ENCODE measurements at regions not wholly inside any gene's neighbourhood (a gene's known extent, or its start where the extent isn't known, plus 50 kb on each side); places are given as distances from the start of the nearest gene placed in this dataset.

GRCh38 chr5:4989118-4989517 lies 151.0 kb upstream of the ADAMTS16 start:
- Histone ChIP-seq H3K4me1 (replicated peaks) (no peaks in the 10 kb centered on the region), H3K27me3 (replicated peaks) (no peaks in the 10 kb centered on the region; the same call in 1 of the 2 replicates), H3K27ac (no peak overlapping the region), H3K36me3 (no peaks in the 10 kb centered on the region), H3K9me3 (replicated peaks) (no peaks in the 10 kb centered on the region), H3K4me3 (no peak overlapping the region)
- DNase-seq (ENCODE audit: low read depth in 1 of 2, low spot score in 2 of 2), result no peak

GRCh38 chr5:4990017-4990416 lies 150.1 kb upstream of the ADAMTS16 start:
- no peaks in the 10 kb centered on the region for H3K36me3 ChIP-seq
- no peak for DNase-seq (ENCODE audit: low read depth in 1 of 2, low spot score in 2 of 2)
- H3K4me3 ChIP-seq, result no peak overlapping the region
- H3K27me3 ChIP-seq (replicated peaks), result peaks cover 6% of the 10 kb centered on the region; the same call in 1 of the 2 replicates
- H3K27ac ChIP-seq, result no peak overlapping the region
- no peaks in the 10 kb centered on the region for H3K9me3 ChIP-seq (replicated peaks)
- no peaks in the 10 kb centered on the region for H3K4me1 ChIP-seq (replicated peaks)

GRCh38 chr5:4990462-4990861 lies 149.7 kb upstream of the ADAMTS16 start:
- Histone ChIP-seq H3K4me3 (no peak overlapping the region), H3K27me3 (replicated peaks) (peaks cover 6% of the 10 kb centered on the region; the same call in 1 of the 2 replicates), H3K4me1 (replicated peaks) (no peaks in the 10 kb centered on the region), H3K27ac (no peak overlapping the region), H3K9me3 (replicated peaks) (no peaks in the 10 kb centered on the region), H3K36me3 (no peaks in the 10 kb centered on the region)
- no peak for DNase-seq (ENCODE audit: low read depth in 1 of 2, low spot score in 2 of 2)

- Histone ChIP-seq H3K4me1 (replicated peaks) (no peaks in the 10 kb centered on the region), H3K4me3 (no peak overlapping the region), H3K9me3 (replicated peaks) (no peaks in the 10 kb centered on the region), H3K27ac (no peak overlapping the region), H3K36me3 (no peaks in the 10 kb centered on the region), H3K27me3 (replicated peaks) (peaks cover 6% of the 10 kb centered on the region; the same call in 1 of the 2 replicates)
- no peak for DNase-seq (ENCODE audit: low read depth in 1 of 2, low spot score in 2 of 2)
Observed at GRCh38 chr5:4991925-4992324, 148.2 kb upstream of the ADAMTS16 start.

GRCh38 chr5:4995014-4995413 lies 145.1 kb upstream of the ADAMTS16 start:
- Histone ChIP-seq H3K36me3 (no peaks in the 10 kb centered on the region), H3K4me3 (no peak overlapping the region), H3K27me3 (replicated peaks) (peaks cover 6% of the 10 kb centered on the region; the same call in 1 of the 2 replicates), H3K4me1 (replicated peaks) (no peaks in the 10 kb centered on the region), H3K9me3 (replicated peaks) (no peaks in the 10 kb centered on the region), H3K27ac (no peak overlapping the region)
- DNase-seq (ENCODE audit: low read depth in 1 of 2, low spot score in 2 of 2), result no peak

- Histone ChIP-seq H3K4me3 (no peak overlapping the region), H3K36me3 (no peaks in the 10 kb centered on the region), H3K27ac (no peak overlapping the region), H3K27me3 (replicated peaks) (no peaks in the 10 kb centered on the region), H3K9me3 (replicated peaks) (no peaks in the 10 kb centered on the region), H3K4me1 (replicated peaks) (no peaks in the 10 kb centered on the region)
- no peak for DNase-seq (ENCODE audit: low read depth in 1 of 2, low spot score in 2 of 2)
Observed at GRCh38 chr5:5005353-5005752, 134.8 kb upstream of the ADAMTS16 start.

GRCh38 chr5:5006548-5006947 lies 133.6 kb upstream of the ADAMTS16 start:
- H3K4me1 ChIP-seq (replicated peaks), result no peaks in the 10 kb centered on the region
- no peaks in the 10 kb centered on the region for H3K36me3 ChIP-seq
- no peak overlapping the region for H3K4me3 ChIP-seq
- H3K27ac ChIP-seq, result no peak overlapping the region
- DNase-seq (ENCODE audit: low read depth in 1 of 2, low spot score in 2 of 2), result no peak
- no peaks in the 10 kb centered on the region for H3K27me3 ChIP-seq (replicated peaks)
- no peaks in the 10 kb centered on the region for H3K9me3 ChIP-seq (replicated peaks)

GRCh38 chr5:5009240-5009639 lies 130.9 kb upstream of the ADAMTS16 start:
- Histone ChIP-seq H3K4me3 (no peak overlapping the region), H3K27me3 (replicated peaks) (no peaks in the 10 kb centered on the region), H3K4me1 (replicated peaks) (no peaks in the 10 kb centered on the region), H3K9me3 (replicated peaks) (no peaks in the 10 kb centered on the region), H3K36me3 (no peaks in the 10 kb centered on the region), H3K27ac (no peak overlapping the region)
- DNase-seq (ENCODE audit: low read depth in 1 of 2, low spot score in 2 of 2), result no peak

- Histone ChIP-seq H3K36me3 (no peaks in the 10 kb centered on the region), H3K4me3 (no peak overlapping the region), H3K4me1 (replicated peaks) (no peaks in the 10 kb centered on the region), H3K27ac (no peak overlapping the region), H3K27me3 (replicated peaks) (0 out of 2 replicates have a peak, but pooled peaks cover 4% of the 10 kb centered on the region), H3K9me3 (replicated peaks) (no peaks in the 10 kb centered on the region)
- no peak for DNase-seq (ENCODE audit: low read depth in 1 of 2, low spot score in 2 of 2)
Observed at GRCh38 chr5:5011151-5011550, 129.0 kb upstream of the ADAMTS16 start.

- Histone ChIP-seq H3K4me1 (replicated peaks) (no peaks in the 10 kb centered on the region), H3K4me3 (no peak overlapping the region), H3K27me3 (replicated peaks) (0 out of 2 replicates have a peak, but pooled peaks cover 4% of the 10 kb centered on the region), H3K27ac (no peak overlapping the region), H3K9me3 (replicated peaks) (no peaks in the 10 kb centered on the region), H3K36me3 (no peaks in the 10 kb centered on the region)
- no peak for DNase-seq (ENCODE audit: low read depth in 1 of 2, low spot score in 2 of 2)
Observed at GRCh38 chr5:5014586-5015235, 125.4 kb upstream of the ADAMTS16 start.

GRCh38 chr5:5017827-5018577 lies 122.1 kb upstream of the ADAMTS16 start:
- no peak for DNase-seq (ENCODE audit: low read depth in 1 of 2, low spot score in 2 of 2)

GRCh38 chr5:5018578-5018970 lies 121.6 kb upstream of the ADAMTS16 start:
- Histone ChIP-seq H3K36me3 (no peaks in the 10 kb centered on the region), H3K27ac (no peak overlapping the region), H3K27me3 (replicated peaks) (0 out of 2 replicates have a peak, but pooled peaks cover 4% of the 10 kb centered on the region), H3K9me3 (replicated peaks) (no peaks in the 10 kb centered on the region), H3K4me3 (no peak overlapping the region), H3K4me1 (replicated peaks) (no peaks in the 10 kb centered on the region)
- DNase-seq (ENCODE audit: low read depth in 1 of 2, low spot score in 2 of 2), result no peak

More at GRCh38 chr5:5017827-5018577, 122.1 kb upstream of the ADAMTS16 start:
- H3K4me1 ChIP-seq (replicated peaks), result no peaks in the 10 kb centered on the region
- 0 out of 2 replicates have a peak, but pooled peaks cover 4% of the 10 kb centered on the region for H3K27me3 ChIP-seq (replicated peaks)
- H3K4me3 ChIP-seq, result no peak overlapping the region
- H3K9me3 ChIP-seq (replicated peaks), result no peaks in the 10 kb centered on the region
- no peaks in the 10 kb centered on the region for H3K36me3 ChIP-seq
- no peak overlapping the region for H3K27ac ChIP-seq

GRCh38 chr5:5021436-5021835 lies 118.7 kb upstream of the ADAMTS16 start:
- Histone ChIP-seq H3K4me3 (no peak overlapping the region), H3K9me3 (replicated peaks) (no peaks in the 10 kb centered on the region), H3K27me3 (replicated peaks) (no peaks in the 10 kb centered on the region), H3K4me1 (replicated peaks) (peaks cover 10% of the 10 kb centered on the region), H3K36me3 (no peaks in the 10 kb centered on the region), H3K27ac (no peak overlapping the region)
- DNase-seq (ENCODE audit: low read depth in 1 of 2, low spot score in 2 of 2), result no peak

- no peak overlapping the region for H3K27ac ChIP-seq
- no peaks in the 10 kb centered on the region for H3K27me3 ChIP-seq (replicated peaks)
- H3K4me3 ChIP-seq, result no peak overlapping the region
- H3K4me1 ChIP-seq (replicated peaks), result peaks cover 10% of the 10 kb centered on the region
- DNase-seq (ENCODE audit: low read depth in 1 of 2, low spot score in 2 of 2), result no peak
- H3K36me3 ChIP-seq, result no peaks in the 10 kb centered on the region
- no peaks in the 10 kb centered on the region for H3K9me3 ChIP-seq (replicated peaks)
Observed at GRCh38 chr5:5025098-5025773, 114.9 kb upstream of the ADAMTS16 start.
